Activated naive CD4-positive, alpha-beta T cell treated with anti-CD3 and anti-CD28 coated beads for 36 hours (primary cell): ENCODE measurements at regions not wholly inside any gene's neighbourhood (a gene's known extent, or its start where the extent isn't known, plus 50 kb on each side); places are given as distances from the start of the nearest gene placed in this dataset.

Experiments
- CTCF ChIA-PET: fragments of 350-600 bp; sonication (Branson Sonifier 250); formaldehyde crosslinking; loops from one replicate; lab custom pipeline; 2021; ENCODE audit warnings: antibody characterized with exemption; lab: Charles Lee
- DNase-seq: peaks from one replicate; pipeline ENCODE4 v3.0.0-alpha.2; 2020
- H3K27ac Mint-ChIP-seq: one replicate; pipeline ENCODE4 v1.8.0; 2021; ENCODE audit warnings: mild to moderate bottlenecking, mixed read lengths
- H3K27me3 Mint-ChIP-seq: one replicate; pipeline ENCODE4 v1.8.0; 2021; ENCODE audit warnings: low read depth, mixed read lengths
- H3K36me3 Mint-ChIP-seq: one replicate; pipeline ENCODE4 v1.8.0; 2021; ENCODE audit warnings: low read depth, mixed read lengths
- H3K4me1 Mint-ChIP-seq: one replicate; pipeline ENCODE4 v1.8.0; 2021; ENCODE audit warnings: low read depth, mixed read lengths
- H3K4me3 Mint-ChIP-seq: one replicate; pipeline ENCODE4 v1.8.0; 2021; ENCODE audit warnings: mild to moderate bottlenecking, moderate library complexity, mixed read lengths
- H3K9me3 Mint-ChIP-seq: one replicate; pipeline ENCODE4 v1.8.0; 2021; ENCODE audit warnings: mixed read lengths
- intact Hi-C: fragments of 100-400 bp; cut with micrococcal nuclease; formaldehyde crosslinking; loops from one replicate; pipeline ENCODE4 v1.15.1; 2023

GRCh38 chr13:105509981-105510762 lies 1025.3 kb downstream of the EFNB2 start:
- H3K27ac Mint-ChIP-seq, result no peak overlapping the region
- no peak for DNase-seq
- CTCF ChIA-PET, result interaction anchor here (0.6 kb wide), 1 partner anchor 135 kb away, joined by 3 read pairs; no protein-coding TSS in a partner anchor
- H3K4me3 Mint-ChIP-seq, result no peak overlapping the region
- H3K27me3 Mint-ChIP-seq, result no peaks in the 10 kb centered on the region
- no peaks in the 10 kb centered on the region for H3K4me1 Mint-ChIP-seq
- intact Hi-C loops, result no loop called here
- H3K36me3 Mint-ChIP-seq, result no peaks in the 10 kb centered on the region
- no peaks in the 10 kb centered on the region for H3K9me3 Mint-ChIP-seq

- Mint-ChIP-seq H3K27me3 (no peaks in the 10 kb centered on the region), H3K36me3 (no peaks in the 10 kb centered on the region), H3K9me3 (no peaks in the 10 kb centered on the region), H3K4me3 (no peak overlapping the region), H3K4me1 (no peaks in the 10 kb centered on the region), H3K27ac (no peak overlapping the region)
- DNase-seq, result no peak
- intact Hi-C loops, result no loop called here
- CTCF ChIA-PET, result no interaction called here
Observed at GRCh38 chr13:105506463-105506862, 1029.0 kb downstream of the EFNB2 start.

- Mint-ChIP-seq H3K27me3 (peaks cover 4% of the 10 kb centered on the region), H3K9me3 (no peaks in the 10 kb centered on the region), H3K36me3 (no peaks in the 10 kb centered on the region), H3K4me3 (no peak overlapping the region), H3K4me1 (no peaks in the 10 kb centered on the region), H3K27ac (no peak overlapping the region)
- intact Hi-C loops, result no loop called here
- no peak for DNase-seq
- CTCF ChIA-PET, result no interaction called here
Observed at GRCh38 chr13:105502193-105502592, 1033.3 kb downstream of the EFNB2 start.

GRCh38 chr13:105497597-105497996 lies 1037.9 kb downstream of the EFNB2 start:
- intact Hi-C loops, result no loop called here
- no peaks in the 10 kb centered on the region for H3K36me3 Mint-ChIP-seq
- H3K27ac Mint-ChIP-seq, result no peak overlapping the region
- H3K4me1 Mint-ChIP-seq, result no peaks in the 10 kb centered on the region
- peaks cover 4% of the 10 kb centered on the region for H3K27me3 Mint-ChIP-seq
- no peak overlapping the region for H3K4me3 Mint-ChIP-seq
- no peak for DNase-seq
- CTCF ChIA-PET, result no interaction called here
- no peaks in the 10 kb centered on the region for H3K9me3 Mint-ChIP-seq

GRCh38 chr13:105492216-105492615 lies 1043.2 kb downstream of the EFNB2 start:
- Mint-ChIP-seq H3K36me3 (no peaks in the 10 kb centered on the region), H3K27ac (no peak overlapping the region), H3K9me3 (no peaks in the 10 kb centered on the region), H3K4me3 (no peak overlapping the region), H3K4me1 (no peaks in the 10 kb centered on the region), H3K27me3 (no peaks in the 10 kb centered on the region)
- no peak for DNase-seq
- CTCF ChIA-PET, result no interaction called here
- intact Hi-C loops, result no loop called here

GRCh38 chr13:105491345-105491744 lies 1044.1 kb downstream of the EFNB2 start:
- no peaks in the 10 kb centered on the region for H3K27me3 Mint-ChIP-seq
- no peaks in the 10 kb centered on the region for H3K36me3 Mint-ChIP-seq
- no peak for DNase-seq
- H3K27ac Mint-ChIP-seq, result no peak overlapping the region
- no peaks in the 10 kb centered on the region for H3K9me3 Mint-ChIP-seq
- CTCF ChIA-PET, result no interaction called here
- H3K4me3 Mint-ChIP-seq, result no peak overlapping the region
- no peaks in the 10 kb centered on the region for H3K4me1 Mint-ChIP-seq
- intact Hi-C loops, result no loop called here

GRCh38 chr13:105485081-105485480 lies 1050.4 kb downstream of the EFNB2 start:
- intact Hi-C loops, result no loop called here
- no peaks in the 10 kb centered on the region for H3K4me1 Mint-ChIP-seq
- DNase-seq, result no peak
- no peak overlapping the region for H3K4me3 Mint-ChIP-seq
- no peaks in the 10 kb centered on the region for H3K9me3 Mint-ChIP-seq
- no peaks in the 10 kb centered on the region for H3K36me3 Mint-ChIP-seq
- H3K27me3 Mint-ChIP-seq, result no peaks in the 10 kb centered on the region
- CTCF ChIA-PET, result no interaction called here
- H3K27ac Mint-ChIP-seq, result no peak overlapping the region

GRCh38 chr13:105474983-105475610 lies 1060.4 kb downstream of the EFNB2 start:
- DNase-seq, result no peak
- no peaks in the 10 kb centered on the region for H3K4me1 Mint-ChIP-seq
- H3K4me3 Mint-ChIP-seq, result no peak overlapping the region
- intact Hi-C loops, result no loop called here
- H3K36me3 Mint-ChIP-seq, result no peaks in the 10 kb centered on the region
- CTCF ChIA-PET, result no interaction called here
- H3K27me3 Mint-ChIP-seq, result no peaks in the 10 kb centered on the region
- H3K9me3 Mint-ChIP-seq, result no peaks in the 10 kb centered on the region
- H3K27ac Mint-ChIP-seq, result no peak overlapping the region

- intact Hi-C loops, result no loop called here
- Mint-ChIP-seq H3K4me3 (no peak overlapping the region), H3K36me3 (no peaks in the 10 kb centered on the region), H3K27ac (no peak overlapping the region), H3K9me3 (no peaks in the 10 kb centered on the region), H3K4me1 (no peaks in the 10 kb centered on the region), H3K27me3 (no peaks in the 10 kb centered on the region)
- CTCF ChIA-PET, result no interaction called here
- no peak for DNase-seq
Observed at GRCh38 chr13:105471673-105472072, 1063.8 kb downstream of the EFNB2 start.

- CTCF ChIA-PET, result interaction anchor here (0.5 kb wide), 1 partner anchor 105 kb away, joined by 7 read pairs; no protein-coding TSS in a partner anchor
- intact Hi-C loops, result no loop called here
- H3K27ac Mint-ChIP-seq, result no peak overlapping the region
- no peak overlapping the region for H3K4me3 Mint-ChIP-seq
- DNase-seq, result no peak
- no peaks in the 10 kb centered on the region for H3K9me3 Mint-ChIP-seq
- no peaks in the 10 kb centered on the region for H3K27me3 Mint-ChIP-seq
- no peaks in the 10 kb centered on the region for H3K4me1 Mint-ChIP-seq
- no peaks in the 10 kb centered on the region for H3K36me3 Mint-ChIP-seq
Observed at GRCh38 chr13:105466376-105466775, 1069.1 kb downstream of the EFNB2 start.

GRCh38 chr13:105465745-105466144 lies 1069.7 kb downstream of the EFNB2 start, which contains the start of gene DAOA:
Gene DAOA, plus strand, starts transcription at chr13:105466045.
- CTCF ChIA-PET, result no interaction called here
- Mint-ChIP-seq H3K9me3 (no peaks in the 10 kb centered on the region), H3K27ac (no peak within 1 kb of the TSS), H3K36me3 (no peaks in the 10 kb centered on the region), H3K27me3 (no peaks in the 10 kb centered on the region), H3K4me3 (no peak within 1 kb of the TSS), H3K4me1 (no peaks in the 10 kb centered on the region)
- intact Hi-C loops, result no loop called here
- no peak for DNase-seq

- Mint-ChIP-seq H3K4me1 (no peaks in the 10 kb centered on the region), H3K27me3 (no peaks in the 10 kb centered on the region), H3K27ac (no peak overlapping the region), H3K36me3 (no peaks in the 10 kb centered on the region), H3K4me3 (no peak overlapping the region), H3K9me3 (no peaks in the 10 kb centered on the region)
- intact Hi-C loops, result no loop called here
- CTCF ChIA-PET, result no interaction called here
- no peak for DNase-seq
Observed at GRCh38 chr13:105465251-105465650, 1070.2 kb downstream of the EFNB2 start.

GRCh38 chr13:105464249-105464648 lies 1071.2 kb downstream of the EFNB2 start:
- Mint-ChIP-seq H3K27me3 (no peaks in the 10 kb centered on the region), H3K4me3 (no peak overlapping the region), H3K36me3 (no peaks in the 10 kb centered on the region), H3K4me1 (no peaks in the 10 kb centered on the region), H3K9me3 (no peaks in the 10 kb centered on the region), H3K27ac (no peak overlapping the region)
- intact Hi-C loops, result no loop called here
- CTCF ChIA-PET, result no interaction called here
- no peak for DNase-seq
